GM12873 (cell line): ENCODE measurements at regions not wholly inside any gene's neighbourhood (a gene's known extent, or its start where the extent isn't known, plus 50 kb on each side); places are given as distances from the start of the nearest gene placed in this dataset.

Experiments used
- TF ChIP-seq, protein P1 (sequence below): IDR thresholded peaks from 2 replicates; pipeline ENCODE4 v1.5.1; 2012; ENCODE audit warnings: low read depth, mild to moderate bottlenecking, moderate library complexity, low read length, control low read depth; ENCODE audit not compliant: insufficient read depth; ENCODE audit errors: missing control alignments

DNA sequence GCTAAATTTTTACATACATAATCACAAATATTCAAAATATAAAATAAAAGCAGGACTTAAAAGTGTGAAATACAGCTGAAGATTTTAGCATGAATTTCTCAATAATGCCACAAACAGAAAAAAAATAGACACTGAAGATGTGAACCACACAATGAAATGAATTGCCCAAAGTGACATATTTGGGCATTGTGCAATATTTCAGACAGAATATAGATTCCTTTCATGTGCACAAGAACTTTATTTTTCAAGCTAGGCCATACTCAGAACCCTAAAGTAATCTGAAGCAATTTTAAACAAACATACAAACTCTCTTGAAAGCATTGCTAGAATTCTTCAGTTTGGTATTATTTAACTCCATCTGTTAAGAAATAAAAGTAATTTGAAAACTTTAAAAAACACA, 764.1 kb downstream of the STIM2 start:
- TF ChIP-seq, protein P1, sequence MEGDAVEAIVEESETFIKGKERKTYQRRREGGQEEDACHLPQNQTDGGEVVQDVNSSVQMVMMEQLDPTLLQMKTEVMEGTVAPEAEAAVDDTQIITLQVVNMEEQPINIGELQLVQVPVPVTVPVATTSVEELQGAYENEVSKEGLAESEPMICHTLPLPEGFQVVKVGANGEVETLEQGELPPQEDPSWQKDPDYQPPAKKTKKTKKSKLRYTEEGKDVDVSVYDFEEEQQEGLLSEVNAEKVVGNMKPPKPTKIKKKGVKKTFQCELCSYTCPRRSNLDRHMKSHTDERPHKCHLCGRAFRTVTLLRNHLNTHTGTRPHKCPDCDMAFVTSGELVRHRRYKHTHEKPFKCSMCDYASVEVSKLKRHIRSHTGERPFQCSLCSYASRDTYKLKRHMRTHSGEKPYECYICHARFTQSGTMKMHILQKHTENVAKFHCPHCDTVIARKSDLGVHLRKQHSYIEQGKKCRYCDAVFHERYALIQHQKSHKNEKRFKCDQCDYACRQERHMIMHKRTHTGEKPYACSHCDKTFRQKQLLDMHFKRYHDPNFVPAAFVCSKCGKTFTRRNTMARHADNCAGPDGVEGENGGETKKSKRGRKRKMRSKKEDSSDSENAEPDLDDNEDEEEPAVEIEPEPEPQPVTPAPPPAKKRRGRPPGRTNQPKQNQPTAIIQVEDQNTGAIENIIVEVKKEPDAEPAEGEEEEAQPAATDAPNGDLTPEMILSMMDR = no peak

DNA sequence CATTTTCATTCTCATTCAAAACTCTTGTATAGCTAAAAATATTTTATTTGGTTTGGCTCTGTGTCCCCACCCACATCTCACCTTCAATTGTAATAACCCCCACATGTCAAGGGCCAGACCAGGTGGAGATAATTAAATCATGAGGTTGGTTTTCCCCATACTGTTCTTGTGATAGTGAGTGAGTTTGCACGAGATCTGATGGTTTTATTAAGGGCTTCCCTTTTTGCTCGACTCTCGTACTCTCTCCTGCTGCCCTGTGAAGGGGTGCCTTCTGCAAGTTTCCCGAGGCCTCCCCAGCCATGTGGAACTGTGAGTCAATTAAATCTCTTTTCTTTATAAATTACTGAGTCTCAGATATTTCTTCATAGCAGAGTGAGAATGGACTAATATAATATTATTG, 768.0 kb downstream of the STIM2 start:
- TF ChIP-seq, protein P1 = no peak

DNA sequence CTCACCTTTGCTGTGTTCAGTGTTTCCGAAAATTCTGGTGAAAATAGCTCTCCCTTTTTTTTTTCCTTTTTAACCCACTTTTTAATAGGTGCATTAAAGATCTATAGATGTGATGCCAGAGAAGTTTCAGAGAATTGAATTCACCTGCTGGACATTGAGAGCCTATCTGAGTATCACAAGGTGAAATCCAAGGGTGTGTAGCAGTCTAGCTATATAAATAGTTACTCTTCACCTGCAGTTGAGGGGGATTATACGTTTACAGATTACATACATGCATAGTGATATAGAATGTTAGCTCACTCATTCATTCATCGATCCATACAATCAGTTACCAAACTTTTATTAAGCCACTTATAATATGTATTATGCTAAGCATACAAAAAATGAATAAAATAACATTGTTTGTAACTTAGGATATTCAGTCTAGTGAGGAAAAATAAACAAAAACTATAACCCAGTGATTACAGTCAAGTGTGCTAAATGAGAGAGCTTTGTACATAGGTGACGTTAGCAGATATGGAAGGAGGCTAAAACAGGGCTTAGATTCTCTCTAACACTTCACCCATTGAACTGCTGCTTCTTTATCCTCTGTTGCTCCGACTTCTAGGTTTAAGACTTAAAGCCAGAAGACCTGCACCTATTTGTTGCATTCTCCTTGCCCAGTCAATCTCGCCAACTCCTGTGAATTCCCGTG, 769.0 kb downstream of the STIM2 start:
- TF ChIP-seq, protein P1 = no peak

DNA sequence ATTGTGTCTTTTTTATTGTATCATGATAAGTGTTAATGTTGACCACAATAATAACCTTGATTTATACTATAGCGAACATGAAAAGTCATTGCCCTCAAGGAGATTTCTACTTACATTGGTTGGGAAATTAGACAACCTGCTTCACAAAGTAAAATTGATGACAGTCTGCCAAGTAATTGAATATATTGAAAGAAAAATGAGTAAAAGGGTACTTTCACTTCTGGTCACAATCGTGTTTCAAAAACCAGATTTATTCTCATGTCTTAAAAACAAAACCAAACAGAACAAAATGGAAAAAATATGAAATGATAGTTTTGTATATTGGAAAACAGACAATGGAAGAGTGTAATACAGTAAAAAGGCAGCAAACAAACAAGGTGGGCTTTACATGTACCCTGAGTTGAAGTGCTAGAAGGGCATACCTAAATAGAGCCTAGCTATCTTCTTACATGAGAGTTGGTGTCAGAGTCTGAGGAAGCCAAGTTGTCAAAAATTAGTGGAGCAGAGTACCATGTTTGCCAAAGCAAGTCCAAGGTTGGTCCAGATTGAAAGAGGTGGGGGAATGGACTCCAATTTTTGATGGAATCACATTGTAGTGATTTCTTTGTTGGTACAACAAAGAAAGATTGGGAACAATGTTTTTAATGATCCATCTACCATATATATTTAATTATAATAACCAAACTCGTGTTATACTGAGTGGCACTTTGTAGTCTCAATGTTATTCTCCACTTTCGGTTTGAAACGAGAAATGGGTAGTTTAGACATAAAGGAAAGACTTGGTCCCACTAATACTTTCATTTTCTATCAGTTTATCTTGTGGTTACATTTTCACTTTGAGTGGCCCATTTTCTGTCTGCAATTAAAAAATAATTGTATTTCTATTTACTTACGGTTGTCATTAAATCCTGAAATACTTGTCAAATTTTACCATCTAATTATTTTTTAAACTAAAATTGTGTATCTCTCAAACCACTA, 775.6 kb downstream of the STIM2 start:
- TF ChIP-seq, protein P1 = no peak

DNA sequence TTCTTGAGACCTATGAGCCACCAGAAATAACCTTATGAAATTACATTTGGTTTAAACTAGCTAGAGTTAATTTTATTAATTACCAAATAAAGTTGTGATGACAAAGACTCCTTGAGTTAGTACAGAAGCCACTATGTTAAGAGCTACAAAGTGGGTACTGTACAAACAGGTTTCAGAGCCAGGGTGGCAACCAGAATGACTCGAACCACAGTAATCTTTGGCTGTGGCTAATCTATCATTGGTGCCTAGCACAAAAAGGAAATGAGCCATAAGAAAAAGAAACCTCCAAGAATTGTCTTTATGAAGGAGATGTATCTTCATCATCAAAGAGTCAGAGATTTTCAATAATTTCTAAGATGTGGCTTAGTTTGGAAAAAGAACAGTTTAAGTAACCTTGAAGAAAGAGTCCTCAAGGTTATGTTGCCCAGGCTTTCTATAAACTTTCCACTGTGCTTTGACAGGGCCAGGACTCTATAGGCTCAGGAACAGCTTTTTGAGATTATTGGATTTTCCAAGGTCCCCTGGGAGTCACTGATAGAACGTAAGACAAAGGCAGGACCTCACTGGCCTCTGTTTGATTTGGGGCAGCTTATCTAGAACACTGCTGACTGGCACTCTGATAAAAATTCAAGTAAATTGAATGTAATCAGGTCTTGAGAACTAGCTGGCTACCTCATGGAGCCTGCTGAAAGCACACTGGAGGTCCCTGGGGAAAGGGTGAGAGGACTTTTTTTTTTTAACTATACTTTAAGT, 777.7 kb downstream of the STIM2 start:
- TF ChIP-seq, protein P1 = no peak

DNA sequence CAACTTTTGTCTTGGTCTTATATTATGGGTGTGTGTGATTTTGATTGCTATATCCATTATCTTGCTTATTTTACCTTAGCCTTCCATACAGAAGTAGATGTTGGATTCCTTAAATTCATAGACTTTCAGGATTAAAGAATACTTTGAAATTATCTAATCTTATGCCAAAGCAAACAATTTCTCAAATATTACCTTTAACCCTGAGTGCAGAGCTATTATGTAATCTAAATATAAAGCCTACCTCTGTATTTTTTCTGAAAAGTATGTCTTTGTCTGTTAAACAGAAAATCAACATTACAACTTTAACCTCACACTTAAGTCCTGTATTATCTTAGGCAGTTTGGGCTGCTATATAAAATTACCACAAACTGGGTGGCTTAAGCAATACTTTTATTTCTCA, 782.5 kb downstream of the STIM2 start:
- TF ChIP-seq, protein P1 = no peak
